ENCODE measurements at regions not wholly inside any gene's neighbourhood (a gene's known extent, or its start where the extent isn't known, plus 50 kb on each side); places are given as distances from the start of the nearest gene placed in this dataset.

DNA sequence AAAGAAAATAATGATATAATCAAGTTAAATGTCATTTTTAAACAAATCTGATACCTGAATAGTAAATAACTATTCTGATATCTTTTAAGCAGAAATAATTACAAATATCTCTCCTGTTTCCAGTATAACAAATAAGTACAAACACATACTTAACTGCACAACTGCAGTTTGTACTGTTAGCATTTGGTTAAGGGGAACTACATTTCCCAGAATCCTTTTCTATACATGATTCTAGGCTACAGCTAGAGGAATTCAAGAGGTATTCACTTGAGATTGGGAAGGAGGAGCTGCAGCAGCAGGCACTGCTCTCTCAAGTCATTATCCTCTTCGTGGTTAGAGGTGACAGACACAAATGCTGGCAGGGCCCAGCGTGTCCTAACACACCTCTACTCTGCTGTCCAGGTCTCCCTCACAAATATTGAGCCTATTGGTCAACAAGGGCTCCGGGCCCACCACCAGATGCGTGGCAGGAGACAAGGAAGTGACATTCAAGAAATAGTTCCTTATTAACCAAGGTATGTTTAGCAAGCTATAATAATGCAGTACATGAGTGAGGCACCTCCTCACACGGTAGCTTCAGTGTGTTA, 255.1 kb upstream of the MKLN1 start:
- no peaks in the 10 kb centered on the region for H3K27me3 ChIP-seq (replicated peaks; ENCODE audit: insufficient read depth, low read length)
- DNase-seq = no peak
- no peak overlapping the region for H3K9ac ChIP-seq (ENCODE audit: low read length)
- H3K9me3 ChIP-seq (replicated peaks; ENCODE audit: insufficient read depth, low read length) = no peaks in the 10 kb centered on the region
- no peak overlapping the region for H3K27ac ChIP-seq (ENCODE audit: low read length)
- no peaks in the 10 kb centered on the region for H3K9me2 ChIP-seq (replicated peaks; ENCODE audit: insufficient read depth, low read length)
- H4K20me1 ChIP-seq (ENCODE audit: insufficient read depth, low read length) = peaks cover 16% of the 10 kb centered on the region; the same call in 1 of the 2 replicates
- no peak overlapping the region for H2AFZ ChIP-seq (ENCODE audit: low read length)
- peaks cover 96% of the 10 kb centered on the region for H3K79me2 ChIP-seq (ENCODE audit: low read length)
- H3K36me3 ChIP-seq (replicated peaks; ENCODE audit: insufficient read depth, low read length) = no peaks in the 10 kb centered on the region
- no peaks in the 10 kb centered on the region for H3K4me1 ChIP-seq (ENCODE audit: low read length)
- TF ChIP-seq, protein P1, sequence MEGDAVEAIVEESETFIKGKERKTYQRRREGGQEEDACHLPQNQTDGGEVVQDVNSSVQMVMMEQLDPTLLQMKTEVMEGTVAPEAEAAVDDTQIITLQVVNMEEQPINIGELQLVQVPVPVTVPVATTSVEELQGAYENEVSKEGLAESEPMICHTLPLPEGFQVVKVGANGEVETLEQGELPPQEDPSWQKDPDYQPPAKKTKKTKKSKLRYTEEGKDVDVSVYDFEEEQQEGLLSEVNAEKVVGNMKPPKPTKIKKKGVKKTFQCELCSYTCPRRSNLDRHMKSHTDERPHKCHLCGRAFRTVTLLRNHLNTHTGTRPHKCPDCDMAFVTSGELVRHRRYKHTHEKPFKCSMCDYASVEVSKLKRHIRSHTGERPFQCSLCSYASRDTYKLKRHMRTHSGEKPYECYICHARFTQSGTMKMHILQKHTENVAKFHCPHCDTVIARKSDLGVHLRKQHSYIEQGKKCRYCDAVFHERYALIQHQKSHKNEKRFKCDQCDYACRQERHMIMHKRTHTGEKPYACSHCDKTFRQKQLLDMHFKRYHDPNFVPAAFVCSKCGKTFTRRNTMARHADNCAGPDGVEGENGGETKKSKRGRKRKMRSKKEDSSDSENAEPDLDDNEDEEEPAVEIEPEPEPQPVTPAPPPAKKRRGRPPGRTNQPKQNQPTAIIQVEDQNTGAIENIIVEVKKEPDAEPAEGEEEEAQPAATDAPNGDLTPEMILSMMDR (IDR thresholded peaks at IDR 0.05; ENCODE audit: low read length) = no peak
- no peak for TF ChIP-seq EZH2 (optimal IDR thresholded peaks at IDR 0.05; ENCODE audit: low read depth, low read length)
- no peak for TF ChIP-seq EZH2phosphoT487 (IDR thresholded peaks at IDR 0.05; ENCODE audit: low read length)
- H3K4me3 ChIP-seq (ENCODE audit: low read length) = no peak overlapping the region
- H3K4me2 ChIP-seq (ENCODE audit: low read depth, low read length) = no peak overlapping the region
- peaks cover 4% of the 10 kb centered on the region; the same call in 1 of the 2 replicates for H3F3A ChIP-seq (ENCODE audit: insufficient read depth, low read length)

DNA sequence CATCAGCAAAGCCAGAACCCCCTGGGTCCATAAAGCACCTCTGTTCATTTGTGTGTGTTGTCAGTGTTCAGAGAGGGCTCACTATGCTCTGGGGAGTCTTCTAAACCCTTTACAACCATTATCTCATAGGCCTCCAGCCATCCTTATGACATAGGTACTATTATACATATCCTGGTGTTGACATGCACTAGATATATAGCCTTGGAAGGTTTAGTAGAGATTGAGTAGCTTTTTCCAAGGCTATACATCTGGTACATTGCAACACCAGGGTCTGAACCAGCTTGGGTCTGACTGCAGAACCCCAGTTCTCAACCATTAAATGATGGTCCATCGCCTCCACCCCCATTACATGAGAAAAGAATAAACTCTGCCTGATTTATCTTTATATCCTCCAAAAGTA, 253.6 kb upstream of the MKLN1 start:
- Histone ChIP-seq H3F3A (ENCODE audit: insufficient read depth, low read length) (peaks cover 4% of the 10 kb centered on the region; the same call in 1 of the 2 replicates), H2AFZ (ENCODE audit: low read length) (no peak overlapping the region), H3K9me3 (replicated peaks; ENCODE audit: insufficient read depth, low read length) (no peaks in the 10 kb centered on the region), H3K9me2 (replicated peaks; ENCODE audit: insufficient read depth, low read length) (no peaks in the 10 kb centered on the region), H3K4me2 (ENCODE audit: low read depth, low read length) (no peak overlapping the region), H3K36me3 (replicated peaks; ENCODE audit: insufficient read depth, low read length) (no peaks in the 10 kb centered on the region), H3K27me3 (replicated peaks; ENCODE audit: insufficient read depth, low read length) (no peaks in the 10 kb centered on the region), H3K4me1 (ENCODE audit: low read length) (no peaks in the 10 kb centered on the region), H3K27ac (ENCODE audit: low read length) (no peak overlapping the region), H3K4me3 (ENCODE audit: low read length) (no peak overlapping the region), H4K20me1 (ENCODE audit: insufficient read depth, low read length) (peaks cover 13% of the 10 kb centered on the region; the same call in 1 of the 2 replicates), H3K79me2 (ENCODE audit: low read length) (peaks cover 95% of the 10 kb centered on the region), H3K9ac (ENCODE audit: low read length) (no peak overlapping the region)
- TF ChIP-seq EZH2phosphoT487 (IDR thresholded peaks at IDR 0.05; ENCODE audit: low read length) = no peak
- TF ChIP-seq, protein P1 (IDR thresholded peaks at IDR 0.05; ENCODE audit: low read length) = no peak
- TF ChIP-seq EZH2 (optimal IDR thresholded peaks at IDR 0.05; ENCODE audit: low read depth, low read length) = no peak
- DNase-seq = no peak

DNA sequence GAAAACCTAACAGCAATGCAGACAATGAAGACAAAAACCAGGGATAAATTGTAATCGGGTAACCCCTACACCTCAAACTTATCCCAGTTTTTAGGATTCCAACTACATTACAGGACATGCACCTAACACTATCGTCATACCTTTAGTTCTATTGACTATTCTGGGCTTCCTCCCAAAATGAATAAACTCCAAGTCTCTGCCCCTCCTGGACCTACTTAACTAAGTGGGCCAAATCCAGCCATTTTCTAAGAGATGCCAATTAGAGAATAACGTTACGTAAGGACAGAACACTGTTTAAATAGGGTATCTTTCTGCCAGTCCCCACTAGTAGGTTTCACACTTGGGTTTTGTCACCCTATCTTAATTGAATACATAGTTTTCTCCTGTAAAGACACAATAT, 253.1 kb upstream of the MKLN1 start:
- no peak overlapping the region for H2AFZ ChIP-seq (ENCODE audit: low read length)
- no peaks in the 10 kb centered on the region for H3K4me1 ChIP-seq (ENCODE audit: low read length)
- no peak for DNase-seq
- H3K9ac ChIP-seq (ENCODE audit: low read length) = no peak overlapping the region
- peaks cover 17% of the 10 kb centered on the region; the same call in 1 of the 2 replicates for H4K20me1 ChIP-seq (ENCODE audit: insufficient read depth, low read length)
- H3K27me3 ChIP-seq (replicated peaks; ENCODE audit: insufficient read depth, low read length) = no peaks in the 10 kb centered on the region
- no peaks in the 10 kb centered on the region for H3K9me3 ChIP-seq (replicated peaks; ENCODE audit: insufficient read depth, low read length)
- peaks cover 4% of the 10 kb centered on the region; the same call in 1 of the 2 replicates for H3F3A ChIP-seq (ENCODE audit: insufficient read depth, low read length)
- TF ChIP-seq, protein P1 (IDR thresholded peaks at IDR 0.05; ENCODE audit: low read length) = no peak
- TF ChIP-seq EZH2 (optimal IDR thresholded peaks at IDR 0.05; ENCODE audit: low read depth, low read length) = no peak
- no peak for TF ChIP-seq EZH2phosphoT487 (IDR thresholded peaks at IDR 0.05; ENCODE audit: low read length)
- H3K4me2 ChIP-seq (ENCODE audit: low read depth, low read length) = no peak overlapping the region
- no peak overlapping the region for H3K27ac ChIP-seq (ENCODE audit: low read length)
- no peaks in the 10 kb centered on the region for H3K36me3 ChIP-seq (replicated peaks; ENCODE audit: insufficient read depth, low read length)
- H3K79me2 ChIP-seq (ENCODE audit: low read length) = peaks cover 96% of the 10 kb centered on the region
- no peak overlapping the region for H3K4me3 ChIP-seq (ENCODE audit: low read length)
- H3K9me2 ChIP-seq (replicated peaks; ENCODE audit: insufficient read depth, low read length) = no peaks in the 10 kb centered on the region
